ENCODE measurements at regions not wholly inside any gene's neighbourhood (a gene's known extent, or its start where the extent isn't known, plus 50 kb on each side); places are given as distances from the start of the nearest gene placed in this dataset.
"Not testable (repeated sequence)": the region's sequence is repeated elsewhere in the genome, so short reads cannot be mapped to it uniquely, and the experiment has no call there.

DNA sequence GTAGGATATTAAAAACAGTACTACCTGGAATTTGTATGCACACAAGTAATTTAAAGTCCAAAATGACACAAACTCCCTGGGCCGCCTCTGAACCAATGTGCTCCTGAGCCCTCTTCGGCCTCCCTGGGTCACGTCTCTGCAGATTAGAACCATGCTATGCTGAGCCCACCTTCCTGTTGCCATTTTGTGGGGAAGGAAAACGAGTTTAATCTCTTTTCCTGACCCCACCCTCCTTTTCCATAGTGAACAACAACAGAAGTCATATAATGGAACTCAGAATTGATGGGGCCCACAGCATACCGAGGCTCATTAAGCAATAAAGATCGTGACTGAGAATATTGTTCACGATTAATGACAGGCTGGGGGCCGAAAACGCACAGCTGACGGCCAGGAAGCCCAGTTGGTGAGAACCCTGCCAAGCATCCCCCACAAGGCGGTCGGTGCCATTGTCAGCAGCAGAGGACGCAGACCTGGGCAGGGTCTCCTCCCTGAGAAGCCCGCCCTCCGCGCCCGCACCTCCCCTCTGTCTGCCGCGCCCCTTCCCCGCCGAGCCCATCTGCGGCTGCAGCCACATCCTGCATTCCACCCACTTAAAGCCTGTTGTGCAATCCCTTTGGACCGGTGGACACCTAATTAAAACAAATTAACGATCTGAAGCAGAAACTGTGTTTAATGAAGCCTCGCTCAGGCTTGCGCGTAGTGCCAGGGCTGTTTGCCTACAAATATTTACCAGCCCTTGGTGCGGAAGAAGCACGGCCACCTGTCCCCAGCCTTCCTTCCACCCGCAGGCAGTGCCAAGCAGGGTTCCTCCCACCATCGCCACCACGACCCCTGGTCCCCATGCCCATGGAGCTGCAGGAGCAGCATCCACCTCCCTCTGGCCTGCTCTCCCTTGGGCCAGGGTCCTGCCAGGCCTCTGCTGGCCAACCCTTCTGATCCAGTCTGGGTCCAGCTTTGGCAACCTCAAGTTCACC lies 68.1 kb downstream of the DLL1 start:
- TF ChIP-seq, protein P1, sequence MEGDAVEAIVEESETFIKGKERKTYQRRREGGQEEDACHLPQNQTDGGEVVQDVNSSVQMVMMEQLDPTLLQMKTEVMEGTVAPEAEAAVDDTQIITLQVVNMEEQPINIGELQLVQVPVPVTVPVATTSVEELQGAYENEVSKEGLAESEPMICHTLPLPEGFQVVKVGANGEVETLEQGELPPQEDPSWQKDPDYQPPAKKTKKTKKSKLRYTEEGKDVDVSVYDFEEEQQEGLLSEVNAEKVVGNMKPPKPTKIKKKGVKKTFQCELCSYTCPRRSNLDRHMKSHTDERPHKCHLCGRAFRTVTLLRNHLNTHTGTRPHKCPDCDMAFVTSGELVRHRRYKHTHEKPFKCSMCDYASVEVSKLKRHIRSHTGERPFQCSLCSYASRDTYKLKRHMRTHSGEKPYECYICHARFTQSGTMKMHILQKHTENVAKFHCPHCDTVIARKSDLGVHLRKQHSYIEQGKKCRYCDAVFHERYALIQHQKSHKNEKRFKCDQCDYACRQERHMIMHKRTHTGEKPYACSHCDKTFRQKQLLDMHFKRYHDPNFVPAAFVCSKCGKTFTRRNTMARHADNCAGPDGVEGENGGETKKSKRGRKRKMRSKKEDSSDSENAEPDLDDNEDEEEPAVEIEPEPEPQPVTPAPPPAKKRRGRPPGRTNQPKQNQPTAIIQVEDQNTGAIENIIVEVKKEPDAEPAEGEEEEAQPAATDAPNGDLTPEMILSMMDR (conservative IDR thresholded peaks at IDR 0.05) = no peak
- peak overlapping the region; percentile 56 for H3K27ac ChIP-seq

DNA sequence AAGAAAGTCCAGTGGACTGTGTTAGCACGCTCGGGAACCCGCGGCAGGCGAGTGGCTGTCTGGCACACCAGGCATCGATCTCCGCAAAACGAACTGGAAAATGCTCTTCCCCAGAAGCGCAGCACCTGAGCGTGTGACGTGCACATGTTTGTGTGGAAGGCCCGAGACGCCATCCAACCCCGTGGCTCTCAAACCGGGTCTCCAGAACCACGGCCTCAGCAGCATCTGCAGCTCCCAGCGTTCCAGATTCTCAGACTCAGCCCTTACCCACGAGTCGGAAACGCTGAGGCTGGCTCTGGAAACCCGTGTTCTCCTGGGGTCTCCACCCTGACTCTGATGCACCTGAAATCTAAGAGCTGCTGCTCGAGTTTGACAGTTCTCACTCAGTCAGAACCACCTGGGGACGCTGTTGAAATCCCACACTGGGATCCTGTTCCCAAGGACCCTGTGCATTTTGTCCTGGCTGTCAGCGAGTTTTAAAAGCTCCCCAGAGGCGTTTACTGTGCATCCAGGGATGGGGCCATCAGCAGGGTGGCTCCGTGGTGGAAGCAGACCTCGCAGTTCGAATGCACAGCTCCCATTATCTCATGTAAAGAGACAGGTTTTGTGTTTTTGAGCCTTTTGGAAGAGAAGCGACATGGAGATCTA lies 69.0 kb downstream of the DLL1 start:
- H3K27ac ChIP-seq = peak overlapping the region; percentile 56
- TF ChIP-seq, protein P1 (conservative IDR thresholded peaks at IDR 0.05) = no peak

DNA sequence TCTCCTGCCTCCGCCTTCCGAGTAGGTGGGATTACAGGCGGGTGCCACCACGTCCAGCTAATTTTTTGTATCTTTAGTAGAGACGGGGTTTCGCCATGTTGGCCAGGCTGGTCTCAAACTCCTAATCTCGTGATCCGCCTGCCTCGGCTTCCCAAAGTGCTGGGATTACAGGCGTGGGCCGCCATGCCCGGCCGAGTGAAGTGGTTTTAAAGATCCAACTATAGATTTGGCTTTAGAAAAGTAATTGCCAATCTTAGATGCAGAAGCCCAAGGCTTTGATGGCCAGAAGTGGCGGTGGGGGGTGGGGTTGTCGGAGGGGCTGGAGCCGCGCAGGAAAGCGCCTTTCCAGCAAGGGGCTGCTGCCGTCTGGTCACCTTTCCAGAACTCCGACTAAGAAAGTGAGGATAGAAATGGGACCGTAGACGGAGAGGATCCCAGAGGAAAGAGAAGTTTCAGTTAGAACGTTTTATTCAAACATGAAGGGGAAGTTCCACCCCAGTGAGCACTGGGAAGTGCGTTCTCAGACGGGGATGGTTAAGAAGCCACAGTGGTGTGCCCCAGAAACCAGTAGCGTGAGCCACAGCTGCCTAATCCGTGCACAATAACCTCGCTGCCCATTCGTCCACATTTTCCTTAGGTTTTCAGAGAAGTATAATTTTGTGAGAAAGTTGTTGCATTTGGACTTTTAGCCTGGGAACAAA lies 69.7 kb downstream of the DLL1 start:
- TF ChIP-seq, protein P1 (conservative IDR thresholded peaks at IDR 0.05) = no peak
- no peak overlapping the region for H3K27ac ChIP-seq

GRCh38 chr6:170213637-170214018 lies 77.2 kb downstream of the DLL1 start:
- not testable (repeated sequence) for H3K27ac ChIP-seq

DNA sequence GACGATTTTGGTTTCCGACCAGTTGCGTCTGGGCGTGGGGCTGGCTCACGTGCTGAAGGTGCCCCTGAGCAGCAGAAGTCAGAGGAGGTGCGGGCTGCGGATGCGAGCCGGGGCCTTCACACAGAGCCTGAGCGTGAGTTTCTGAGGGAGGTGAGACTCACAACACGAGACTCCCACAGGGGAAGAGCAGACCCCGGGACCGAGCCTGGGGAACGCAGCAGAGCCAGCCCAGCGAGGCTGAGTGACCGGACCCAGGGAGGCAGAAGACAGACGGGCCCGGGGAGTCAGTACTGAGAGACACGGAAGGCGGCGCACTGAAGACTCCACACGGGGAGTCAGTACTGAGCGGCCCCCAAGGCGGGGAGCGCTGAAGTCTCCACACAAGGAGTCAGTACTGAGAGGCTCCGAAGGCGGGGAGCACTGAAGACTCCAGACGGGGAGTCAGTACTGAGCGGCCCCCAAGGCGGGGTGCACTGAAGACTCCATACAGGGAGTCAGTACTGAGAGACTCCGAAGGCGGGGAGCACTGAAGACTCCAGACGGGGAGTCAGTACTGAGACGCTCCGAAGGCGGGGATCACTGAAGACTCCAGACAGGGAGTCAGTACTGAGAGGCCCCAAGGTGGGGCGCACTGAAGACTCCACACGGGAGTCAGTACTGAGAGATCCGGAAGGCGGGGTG lies 77.8 kb downstream of the DLL1 start:
- TF ChIP-seq, protein P1 (conservative IDR thresholded peaks at IDR 0.05) = no peak
- H3K27ac ChIP-seq = no peak overlapping the region

- no peak overlapping the region for H3K27ac ChIP-seq
- TF ChIP-seq, protein P1 (conservative IDR thresholded peaks at IDR 0.05) = no peak
Measured at GRCh38 chr6:170212051-170212756, 78.7 kb downstream of the DLL1 start.

- TF ChIP-seq, protein P1 (conservative IDR thresholded peaks at IDR 0.05) = no peak
Measured at GRCh38 chr6:170211404-170212025, 79.4 kb downstream of the DLL1 start.

More at GRCh38 chr6:170211404-170212025, 79.4 kb downstream of the DLL1 start:
- no peak overlapping the region for H3K27ac ChIP-seq
